HCT116 (cell line): ENCODE measurements at regions not wholly inside any gene's neighbourhood (a gene's known extent, or its start where the extent isn't known, plus 50 kb on each side); places are given as distances from the start of the nearest gene placed in this dataset.

ENCODE experiments used
- ATAC-seq: fragments of 200-7000 bp; cut with Tn5 transposase; 2 replicates; pipeline ENCODE4 v1.9.1; 2020; ENCODE audit warnings: mild to moderate bottlenecking, moderate library complexity
- BruUV-seq: library from RNA; stranded (reverse); fragments of 400-500 nt; replicated peaks from 2 replicates; lab custom pipeline; 2021; lab: Mats Ljungman, UMichigan
- CTCF ChIA-PET: fragments of 300-600 bp; sonication (Branson Sonifier 250); formaldehyde crosslinking; loops from one replicate; lab custom pipeline; 2021; ENCODE audit warnings: antibody characterized with exemption; lab: Charles Lee
- POLR2A ChIA-PET: fragments of 300-600, 350-600 bp; sonication (Branson Sonifier 250); formaldehyde crosslinking; loops from one replicate; lab custom pipeline; 2021; ENCODE audit warnings: antibody characterized with exemption; lab: Charles Lee
- RAD21 ChIA-PET, 2 experiments: fragments of 300-600 bp; sonication (Branson Sonifier 250); formaldehyde crosslinking; loops; one replicate each; lab custom pipeline; 2023; ENCODE audit warnings: low total read pairs in 2 of 2; ENCODE audit not compliant: uncharacterized antibody in 2 of 2, unreplicated experiment in 2 of 2, low non-redundant PET in 1 of 2; lab: Charles Lee
- DNase-seq: peaks from one replicate; pipeline ENCODE4 v3.0.0-alpha.2; 2010; ENCODE audit warnings: low read depth, low spot score
- H2AFZ ChIP-seq: fragments of 200-600 bp; shearing (Covaris generic), sonication (generic); 2 replicates; pipeline ENCODE4 v1.6.1; 2017; ENCODE audit warnings: low read depth, mixed run types, mixed read lengths, antibody characterized with exemption, low read length; ENCODE audit not compliant: poor library complexity, severe bottlenecking
- H3K27ac ChIP-seq: 2 replicates; pipeline ENCODE4 v1.5.1; 2012; ENCODE audit warnings: low read depth, low read length
- H3K27me3 ChIP-seq: fragments of 200-600 bp; sonication (generic); 2 replicates; pipeline ENCODE4 v1.6.1; 2016; ENCODE audit warnings: mixed run types, low read length, mixed read lengths; ENCODE audit not compliant: insufficient read depth
- H3K36me3 ChIP-seq, 2 experiments: fragments of 200-500 bp in 1 of 2; fragments of 200-600 bp in 1 of 2; sonication (Bioruptor generic) in 1 of 2; sonication (generic) in 1 of 2; 2 replicates each; pipeline versions ENCODE4 v1.5.1 to v1.6.1; 2014 to 2016; ENCODE audit warnings: low read length in 2 of 2, inconsistent platforms in 1 of 2, mixed read lengths in 1 of 2, mixed run types in 1 of 2; ENCODE audit not compliant: insufficient read depth in 2 of 2, control insufficient read depth in 1 of 2
- H3K4me1 ChIP-seq, 2 experiments: fragments of 200-600 bp in 1 of 2; sonication (generic) in 1 of 2; 2 replicates each; pipeline versions ENCODE4 v1.5.1 to v1.6.1; 2012 to 2017; ENCODE audit warnings: low read length in 2 of 2, inconsistent platforms in 1 of 2, mild to moderate bottlenecking in 1 of 2, mixed read lengths in 1 of 2, mixed run types in 1 of 2, moderate library complexity in 1 of 2; ENCODE audit not compliant: insufficient read depth in 2 of 2, control insufficient read depth in 1 of 2
- H3K4me2 ChIP-seq: fragments of 200-600 bp; sonication (generic); 2 replicates; pipeline ENCODE4 v1.6.1; 2017; ENCODE audit warnings: mixed run types, low read length, mixed read lengths
- H3K4me3 ChIP-seq, 2 experiments: fragments of 200-600 bp in 1 of 2; sonication (generic) in 1 of 2; replicated peaks in 1 of 2; 2 replicates each; pipeline ENCODE4 v1.5.1; 2011 to 2016; ENCODE audit warnings: low read length in 2 of 2, control low read depth in 1 of 2, low read depth in 1 of 2, mild to moderate bottlenecking in 1 of 2, mixed read lengths in 1 of 2, mixed run types in 1 of 2
- H3K79me2 ChIP-seq: fragments of 200-600 bp; sonication (generic); 2 replicates; pipeline ENCODE4 v1.6.1; 2017; ENCODE audit warnings: mild to moderate bottlenecking, mixed run types, low read length, moderate library complexity, mixed read lengths; ENCODE audit not compliant: insufficient read depth
- H3K9ac ChIP-seq: fragments of 200-600 bp; sonication (generic); 2 replicates; pipeline ENCODE4 v1.6.1; 2016; ENCODE audit warnings: low read length, mixed read lengths
- H3K9me2 ChIP-seq: fragments of 200-600 bp; sonication (generic), shearing (Covaris generic); 2 replicates; pipeline ENCODE4 v1.6.1; 2017; ENCODE audit warnings: mixed run types, mild to moderate bottlenecking, moderate library complexity; ENCODE audit not compliant: insufficient read depth
- H3K9me3 ChIP-seq, 2 experiments: fragments of 200-500 bp in 1 of 2; fragments of 200-600 bp in 1 of 2; sonication (Bioruptor generic) in 1 of 2; sonication (generic) in 1 of 2; 2 replicates each; pipeline ENCODE4 v1.6.1; 2014 to 2017; ENCODE audit warnings: low read length in 2 of 2, mixed read lengths in 2 of 2, inconsistent platforms in 1 of 2, low read depth in 1 of 2, mild to moderate bottlenecking in 1 of 2, mixed run types in 1 of 2, moderate library complexity in 1 of 2; ENCODE audit not compliant: control insufficient read depth in 1 of 2, insufficient read depth in 1 of 2
- H4K20me1 ChIP-seq: fragments of 200-600 bp; sonication (generic), shearing (Covaris generic); 2 replicates; pipeline ENCODE4 v1.6.1; 2017; ENCODE audit warnings: mixed run types, mild to moderate bottlenecking, moderate library complexity; ENCODE audit not compliant: insufficient read depth
- ATF3 ChIP-seq: IDR thresholded peaks from 2 replicates; pipeline ENCODE4 v1.6.1; 2012
- CTCF ChIP-seq, 3 experiments: fragments of 200-600 bp in 1 of 3; sonication (generic) in 1 of 3; IDR thresholded peaks in 2 of 3; conservative IDR thresholded peaks in 1 of 3; 2 replicates each; pipeline ENCODE4 v1.5.1; 2012 to 2017; ENCODE audit warnings: low read depth in 2 of 3, low read length in 2 of 3, antibody characterized with exemption in 1 of 3, borderline replicate concordance in 1 of 3, control low read depth in 1 of 3, mild to moderate bottlenecking in 1 of 3, mixed read lengths in 1 of 3, mixed run types in 1 of 3, moderate library complexity in 1 of 3; ENCODE audit not compliant: insufficient read depth in 1 of 3
- ELF1 ChIP-seq: IDR thresholded peaks from 2 replicates; pipeline ENCODE4 v1.6.1; 2012; ENCODE audit warnings: low read depth, borderline replicate concordance
- EZH2 ChIP-seq: fragments of 200-600 bp; sonication (generic); IDR thresholded peaks from 2 replicates; pipeline ENCODE4 v1.6.1; 2017; ENCODE audit warnings: antibody characterized with exemption, mixed run types
- POLR2AphosphoS5 ChIP-seq: IDR thresholded peaks from 2 replicates; pipeline ENCODE4 v1.6.1; 2011; ENCODE audit warnings: mild to moderate bottlenecking, low read depth, low read length, moderate library complexity
- RAD21 ChIP-seq: IDR thresholded peaks from 2 replicates; pipeline ENCODE4 v1.6.1; 2012; ENCODE audit warnings: low read depth, mild to moderate bottlenecking
- REST ChIP-seq: IDR thresholded peaks from 2 replicates; pipeline ENCODE4 v1.6.1; 2012; ENCODE audit warnings: low read depth
- SIN3A ChIP-seq: IDR thresholded peaks from 2 replicates; pipeline ENCODE4 v1.6.1; 2012; ENCODE audit warnings: low read depth
- TCF7L2 ChIP-seq: IDR thresholded peaks from 2 replicates; pipeline ENCODE4 v1.7.0; 2011; ENCODE audit warnings: borderline replicate concordance, inconsistent platforms; ENCODE audit not compliant: insufficient read depth, insufficient read length; ENCODE audit errors: extremely low read depth
- YY1 ChIP-seq: IDR thresholded peaks from 2 replicates; pipeline ENCODE4 v1.6.1; 2011; ENCODE audit warnings: low read length, low read depth, moderate library complexity, mild to moderate bottlenecking; ENCODE audit not compliant: insufficient replicate concordance; ENCODE audit errors: extremely low read depth
- ZNF274 ChIP-seq: fragments of 200-500 bp; sonication (Bioruptor generic); IDR thresholded peaks from 2 replicates; pipeline ENCODE4 v1.6.1; 2014; ENCODE audit warnings: mild to moderate bottlenecking, low read depth, low read length, inconsistent platforms
- intact Hi-C: fragments of 100-400 bp; cut with micrococcal nuclease; formaldehyde crosslinking; loops from 2 replicates; pipeline ENCODE4 v1.10.0; 2022

- Histone ChIP-seq H3K4me2 (no peak overlapping the region), H3K4me1 (no peaks in the 10 kb centered on the region), H3K4me3 (no peak overlapping the region), H3K27ac (no peak overlapping the region), H3K36me3 (no peaks in the 10 kb centered on the region), H3K9me3 (no peaks in the 10 kb centered on the region), H3K27me3 (no peaks in the 10 kb centered on the region), H3K9ac (no peak overlapping the region), H4K20me1 (no peaks in the 10 kb centered on the region), H2AFZ (no peak overlapping the region), H3K79me2 (no peaks in the 10 kb centered on the region), H3K9me2 (no peaks in the 10 kb centered on the region)
- no peak for TF ChIP-seq TCF7L2
- TF ChIP-seq CTCF (IDR thresholded peaks at IDR 0.05 in 2 of 3, conservative IDR thresholded peaks at IDR 0.05 in 1 of 3; ENCODE audit: borderline replicate concordance in 1 of 3, insufficient read depth in 1 of 3, low read depth in 2 of 3, low read length in 2 of 3) = no peak
- TF ChIP-seq ELF1 = no peak
- TF ChIP-seq ATF3 = no peak
- no peak for TF ChIP-seq ZNF274
- TF ChIP-seq YY1 = no peak
- no peak for TF ChIP-seq RAD21
- TF ChIP-seq REST = no peak
- no peak for TF ChIP-seq POLR2AphosphoS5
- TF ChIP-seq SIN3A = no peak
- no peak for TF ChIP-seq EZH2
- ChIA-PET CTCF (no interaction called here), RAD21 (no interaction called here), POLR2A (no interaction called here)
- intact Hi-C loops = no loop called here
- DNase-seq = no peak
- BruUV-seq = no TSS peak
- ATAC-seq = no peak
Measured at GRCh38 chr21:35370071-35370470, 321.0 kb upstream of the RUNX1 start.
